GM12865 (cell line): ENCODE measurements at regions not wholly inside any gene's neighbourhood (a gene's known extent, or its start where the extent isn't known, plus 50 kb on each side); places are given as distances from the start of the nearest gene placed in this dataset.

Source experiments
- DNase-seq: peaks from one replicate; pipeline ENCODE4 v3.0.0; 2010; ENCODE audit warnings: low read depth
- H3K4me3 ChIP-seq: 2 replicates; pipeline ENCODE4 v1.5.1; 2011; ENCODE audit warnings: mild to moderate bottlenecking, low read depth, low read length, control low read depth
- TF ChIP-seq, protein P1 (sequence below): IDR thresholded peaks from 2 replicates; pipeline ENCODE4 v1.5.1; 2011; ENCODE audit warnings: low read length, control low read depth, low read depth, inconsistent platforms; ENCODE audit not compliant: insufficient read depth; ENCODE audit errors: missing control alignments

DNA sequence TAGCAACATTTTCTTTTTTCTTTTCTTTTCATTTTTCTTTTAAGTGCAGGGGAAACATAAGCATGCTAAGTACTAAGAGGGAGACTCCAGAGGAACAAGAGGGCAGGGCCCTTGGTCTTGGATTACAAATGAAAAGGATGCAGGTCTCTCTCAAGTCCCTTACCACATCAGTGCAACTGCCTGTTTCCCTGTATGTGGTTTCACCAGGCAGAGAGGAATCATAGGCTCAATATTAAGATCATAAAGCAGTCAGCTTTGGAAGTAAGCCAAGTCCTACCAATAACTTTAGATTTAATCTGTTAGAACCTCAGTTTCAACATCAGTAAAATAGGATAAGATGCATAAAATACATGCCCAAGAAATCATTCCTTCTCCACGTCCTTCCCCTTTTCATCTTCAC lies 422.7 kb upstream of the PAPPA start:
- DNase-seq: no peak
- TF ChIP-seq, protein P1, sequence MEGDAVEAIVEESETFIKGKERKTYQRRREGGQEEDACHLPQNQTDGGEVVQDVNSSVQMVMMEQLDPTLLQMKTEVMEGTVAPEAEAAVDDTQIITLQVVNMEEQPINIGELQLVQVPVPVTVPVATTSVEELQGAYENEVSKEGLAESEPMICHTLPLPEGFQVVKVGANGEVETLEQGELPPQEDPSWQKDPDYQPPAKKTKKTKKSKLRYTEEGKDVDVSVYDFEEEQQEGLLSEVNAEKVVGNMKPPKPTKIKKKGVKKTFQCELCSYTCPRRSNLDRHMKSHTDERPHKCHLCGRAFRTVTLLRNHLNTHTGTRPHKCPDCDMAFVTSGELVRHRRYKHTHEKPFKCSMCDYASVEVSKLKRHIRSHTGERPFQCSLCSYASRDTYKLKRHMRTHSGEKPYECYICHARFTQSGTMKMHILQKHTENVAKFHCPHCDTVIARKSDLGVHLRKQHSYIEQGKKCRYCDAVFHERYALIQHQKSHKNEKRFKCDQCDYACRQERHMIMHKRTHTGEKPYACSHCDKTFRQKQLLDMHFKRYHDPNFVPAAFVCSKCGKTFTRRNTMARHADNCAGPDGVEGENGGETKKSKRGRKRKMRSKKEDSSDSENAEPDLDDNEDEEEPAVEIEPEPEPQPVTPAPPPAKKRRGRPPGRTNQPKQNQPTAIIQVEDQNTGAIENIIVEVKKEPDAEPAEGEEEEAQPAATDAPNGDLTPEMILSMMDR: no peak
- no peak overlapping the region for H3K4me3 ChIP-seq

DNA sequence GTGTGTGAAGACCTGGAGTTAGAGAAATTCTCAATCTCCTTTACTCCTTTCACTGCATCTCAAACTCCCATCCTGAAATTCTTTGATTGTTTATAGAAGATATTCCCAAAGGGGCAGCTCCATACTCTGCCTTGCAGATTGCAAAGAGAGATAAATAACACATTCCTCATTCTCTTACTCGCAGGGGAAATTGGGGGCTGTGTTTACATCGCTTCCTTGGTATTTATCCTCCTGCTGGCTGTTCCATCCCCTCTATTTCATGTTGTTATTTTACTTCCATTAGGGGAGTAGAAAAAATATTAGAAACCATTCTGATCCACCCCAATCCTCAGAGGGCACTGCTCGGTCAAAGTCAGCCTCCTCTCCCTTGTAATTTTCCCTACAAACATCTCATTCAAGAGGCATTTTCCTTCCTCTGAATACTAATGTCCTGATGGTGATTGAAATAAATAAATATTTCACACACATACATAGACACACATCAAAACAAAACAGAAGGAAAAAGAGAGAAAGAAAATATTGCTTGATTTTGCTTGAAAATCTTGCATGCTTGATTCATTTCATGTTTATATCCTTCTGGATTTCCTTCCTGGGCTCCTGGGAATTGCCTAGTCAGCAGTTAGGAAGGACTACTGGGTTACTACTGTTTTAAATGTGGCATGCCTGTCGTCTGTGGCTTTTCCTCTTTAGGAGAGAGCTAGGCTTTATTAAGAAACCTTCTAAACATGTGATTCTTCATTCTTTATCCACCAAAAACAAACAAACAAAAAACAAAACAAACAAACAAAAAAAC lies 420.1 kb upstream of the PAPPA start:
- TF ChIP-seq, protein P1: no peak
- DNase-seq: no peak
- H3K4me3 ChIP-seq: no peak overlapping the region

DNA sequence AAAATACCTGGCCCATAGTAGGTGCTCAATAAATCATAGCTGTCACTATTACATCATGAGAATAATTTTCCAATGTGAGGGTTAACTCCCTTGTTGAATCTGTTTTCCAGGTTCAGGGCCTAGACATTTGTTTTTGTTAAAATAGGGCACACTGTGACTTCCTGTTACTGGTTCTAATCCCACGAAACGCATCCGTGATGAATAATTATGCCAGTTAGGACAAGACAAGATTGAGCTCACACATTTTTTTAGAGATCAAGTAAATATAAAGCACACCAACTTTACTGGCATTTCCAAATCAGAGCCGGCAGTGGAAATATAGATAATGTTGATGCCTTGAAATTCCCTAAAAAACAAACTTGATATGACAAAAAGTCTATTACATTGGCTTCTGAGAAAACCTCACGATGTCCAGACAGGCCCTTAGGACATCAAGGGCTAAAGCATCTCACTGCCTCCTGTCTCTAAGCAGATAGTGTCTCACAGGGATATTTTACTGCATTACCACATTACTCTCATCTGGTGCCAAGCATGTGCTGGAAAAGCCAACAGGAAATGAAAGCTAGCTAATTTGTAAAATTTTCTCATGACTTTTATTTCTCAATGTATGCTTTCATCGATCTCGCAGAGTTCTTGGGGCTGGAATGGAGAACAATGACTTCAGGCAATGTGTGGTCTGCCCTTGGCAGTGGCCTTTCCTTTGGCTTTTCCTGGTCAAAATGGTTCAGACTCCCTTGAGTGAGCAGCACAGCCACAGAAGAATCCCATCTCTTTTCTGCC lies 414.3 kb upstream of the PAPPA start:
- H3K4me3 ChIP-seq: no peak overlapping the region
- DNase-seq: no peak

DNA sequence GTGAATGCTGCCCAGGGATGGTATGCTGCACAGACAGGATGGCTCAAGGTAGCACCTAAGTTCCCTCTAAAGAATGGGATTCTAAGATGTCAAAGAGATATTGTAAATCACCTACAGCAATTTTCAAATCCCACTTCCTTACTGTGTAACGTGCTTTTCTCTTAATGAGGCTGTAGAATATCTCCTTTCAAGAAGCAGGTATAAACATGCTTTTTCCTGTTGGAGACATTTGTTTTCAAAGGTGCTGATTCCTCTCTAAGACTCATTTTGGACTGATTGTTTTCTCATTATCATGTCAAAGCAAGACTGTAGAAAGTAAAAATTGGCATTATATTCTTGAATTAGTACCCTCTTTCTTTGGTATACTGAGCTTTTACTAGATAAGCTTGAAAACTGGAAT lies 412.6 kb upstream of the PAPPA start:
- TF ChIP-seq, protein P1: no peak
- DNase-seq: no peak
- no peak overlapping the region for H3K4me3 ChIP-seq

More for the DNA sequence above, 414.3 kb upstream of the PAPPA start:
- TF ChIP-seq, protein P1: no peak

DNA sequence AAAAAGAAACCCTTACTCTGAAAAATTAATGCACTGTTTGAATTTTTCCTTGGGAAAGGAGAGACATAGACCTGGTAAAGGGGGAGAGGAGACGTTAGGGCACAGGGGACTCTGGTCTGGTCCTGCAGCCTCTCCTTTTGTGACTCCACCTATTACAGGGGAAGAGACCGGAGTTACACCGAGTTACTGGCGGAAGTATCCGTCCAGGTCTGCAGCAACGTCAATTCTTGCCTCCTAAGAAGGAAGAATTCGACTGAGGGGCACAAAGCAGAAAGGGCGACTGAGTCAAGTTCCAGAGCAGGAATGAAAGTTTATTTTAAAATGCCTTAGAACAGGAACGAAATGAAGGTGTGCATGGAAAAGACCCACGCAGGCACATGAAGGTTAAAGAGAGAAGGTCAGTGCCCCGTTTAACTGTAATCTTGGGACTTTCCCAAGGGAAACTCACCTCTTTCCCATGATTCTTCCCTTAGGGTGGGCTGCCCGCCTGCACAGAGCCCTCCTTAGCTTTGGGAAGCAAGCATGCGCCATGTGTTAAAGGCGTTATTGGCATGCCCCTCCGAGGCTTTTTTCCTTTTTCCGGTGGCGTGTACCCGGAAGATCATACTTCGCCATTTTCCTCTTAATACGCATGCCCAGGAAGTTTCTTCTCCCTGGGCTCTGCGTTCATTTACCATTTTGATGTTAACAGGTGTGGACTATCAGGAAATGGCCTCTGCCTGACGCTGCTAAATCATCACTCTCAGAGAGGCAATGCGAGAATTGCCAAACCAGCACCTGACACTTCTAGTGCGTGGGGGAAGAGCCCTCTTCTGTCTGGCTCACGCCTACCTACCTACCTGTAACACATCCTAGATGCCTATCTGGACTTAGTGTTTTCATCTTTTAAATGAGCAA lies 409.6 kb upstream of the PAPPA start:
- no peak for DNase-seq
- TF ChIP-seq, protein P1: no peak
- no peak overlapping the region for H3K4me3 ChIP-seq

DNA sequence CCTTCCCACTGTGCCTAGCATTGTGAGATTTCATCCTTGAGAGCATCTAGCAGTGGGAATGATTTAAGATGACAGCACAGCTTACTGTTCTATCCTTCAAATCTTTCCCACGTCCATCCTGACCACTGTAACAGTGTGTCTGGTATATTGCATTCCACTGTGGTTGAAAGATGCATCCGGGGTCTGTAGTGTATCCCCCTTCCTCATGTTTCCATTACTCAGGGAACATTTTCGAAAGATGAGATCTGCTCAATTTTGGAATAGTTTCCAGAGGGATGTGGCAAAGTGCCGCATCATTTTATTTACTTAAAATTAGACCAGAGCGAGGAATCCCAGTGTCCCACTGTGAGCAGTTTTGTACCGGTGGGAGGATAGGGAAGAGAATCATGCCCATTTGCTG lies 407.1 kb upstream of the PAPPA start:
- DNase-seq: no peak
- TF ChIP-seq, protein P1: no peak
- no peak overlapping the region for H3K4me3 ChIP-seq
